ENCODE measurements at regions not wholly inside any gene's neighbourhood (a gene's known extent, or its start where the extent isn't known, plus 50 kb on each side); places are given as distances from the start of the nearest gene placed in this dataset.

DNA sequence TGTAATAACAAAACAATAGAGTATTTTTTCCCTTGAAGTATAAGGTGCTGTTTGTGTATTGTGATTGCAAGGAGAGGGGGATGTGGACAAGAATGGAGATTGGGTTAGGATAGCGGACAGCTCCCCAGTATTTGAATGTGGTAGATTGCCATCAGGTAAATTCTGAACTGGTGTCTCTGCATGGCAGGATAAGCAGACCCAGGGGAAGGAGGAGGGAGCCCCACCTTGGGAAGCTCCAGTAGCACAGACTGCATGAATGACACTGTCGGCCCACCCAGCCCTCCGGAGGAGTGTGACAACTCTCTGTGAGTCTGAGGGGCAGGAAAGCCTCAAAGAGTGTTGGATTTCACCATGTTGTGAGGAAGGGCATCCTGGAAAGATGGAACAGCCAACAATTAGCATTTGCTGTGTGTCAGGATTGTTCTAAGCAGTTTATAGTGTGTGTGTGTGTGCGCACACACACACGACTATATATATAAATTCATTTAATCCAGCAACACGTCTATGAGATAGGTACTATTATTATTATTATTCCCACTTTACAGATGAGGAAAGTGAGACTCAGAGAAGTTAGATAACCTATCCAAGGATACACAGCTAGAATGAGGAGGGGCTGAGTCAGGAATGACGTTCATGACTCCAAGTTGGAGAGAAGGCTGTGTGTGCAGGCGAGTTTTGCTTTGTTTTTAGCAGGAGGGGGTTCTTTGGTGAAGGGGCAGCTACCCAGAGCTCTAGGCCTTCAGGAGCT lies 63.4 kb upstream of the LCTL start:
- Histone ChIP-seq H3K27me3 (ENCODE audit: insufficient read depth) (no peaks in the 10 kb centered on the region), H3K4me3 (ENCODE audit: low read depth in 2 of 2, low read length in 1 of 2) (no peak overlapping the region), H3K4me1 (ENCODE audit: control insufficient read depth in 1 of 2, insufficient read depth in 2 of 2, low read depth in 1 of 2, low read length in 1 of 2) (peaks cover 0 to 41% of the 10 kb centered on the region in 2 experiments; a peak in 2 of 4 replicates), H4K20me1 (ENCODE audit: insufficient read depth) (no peaks in the 10 kb centered on the region), H3K9me2 (no peaks in the 10 kb centered on the region), H3K9me3 (no peaks in the 10 kb centered on the region), H2AFZ (ENCODE audit: low read depth) (no peak overlapping the region), H3K27ac (ENCODE audit: low read depth in 2 of 2, low read length in 1 of 2) (no peak overlapping the region; a peak in 1 of 4 replicates), H3K4me2 (no peak overlapping the region), H3F3A (replicated peaks; ENCODE audit: insufficient read depth) (no peaks in the 10 kb centered on the region), H3K9ac (no peak overlapping the region), H3K79me2 (ENCODE audit: insufficient read depth) (no peaks in the 10 kb centered on the region), H3K36me3 (replicated peaks in 1 of 2; ENCODE audit: control insufficient read depth in 1 of 2, insufficient read depth in 2 of 2, low read length in 1 of 2) (no peaks in the 10 kb centered on the region)
- no peak for DNase-seq
- ChIA-PET POLR2A (interaction anchor here (0.6 kb wide), 1 partner anchor 160 kb away, joined by 3 read pairs; no protein-coding TSS in a partner anchor), CTCF (interaction anchor here (1.2 to 3.9 kb wide), 2 partner anchors 9 to 70 kb away, joined by 3 to 24 read pairs; no protein-coding TSS in a partner anchor)
- TF ChIP-seq, protein P1, sequence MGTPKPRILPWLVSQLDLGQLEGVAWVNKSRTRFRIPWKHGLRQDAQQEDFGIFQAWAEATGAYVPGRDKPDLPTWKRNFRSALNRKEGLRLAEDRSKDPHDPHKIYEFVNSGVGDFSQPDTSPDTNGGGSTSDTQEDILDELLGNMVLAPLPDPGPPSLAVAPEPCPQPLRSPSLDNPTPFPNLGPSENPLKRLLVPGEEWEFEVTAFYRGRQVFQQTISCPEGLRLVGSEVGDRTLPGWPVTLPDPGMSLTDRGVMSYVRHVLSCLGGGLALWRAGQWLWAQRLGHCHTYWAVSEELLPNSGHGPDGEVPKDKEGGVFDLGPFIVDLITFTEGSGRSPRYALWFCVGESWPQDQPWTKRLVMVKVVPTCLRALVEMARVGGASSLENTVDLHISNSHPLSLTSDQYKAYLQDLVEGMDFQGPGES (IDR thresholded peaks at IDR 0.05; ENCODE audit: low read depth, low read length), result no peak
- TF ChIP-seq EP300 (IDR thresholded peaks at IDR 0.05; ENCODE audit: borderline replicate concordance in 1 of 2, low read depth in 1 of 2, low read length in 1 of 2) (no peak), FOXJ3 (CRISPR knock-in tag; IDR thresholded peaks at IDR 0.05) (no peak), SIN3A (IDR thresholded peaks at IDR 0.05; ENCODE audit: borderline replicate concordance, low read depth, low read length) (no peak), MEF2A (IDR thresholded peaks at IDR 0.05; ENCODE audit: borderline replicate concordance, low read depth) (no peak), YY1 (IDR thresholded peaks at IDR 0.05; ENCODE audit: low read depth) (no peak), RAD21 (IDR thresholded peaks at IDR 0.05; ENCODE audit: low read length) (no peak), TAF1 (IDR thresholded peaks at IDR 0.05; ENCODE audit: borderline replicate concordance, low read depth, low read length) (no peak)
- TF ChIP-seq, protein P2, sequence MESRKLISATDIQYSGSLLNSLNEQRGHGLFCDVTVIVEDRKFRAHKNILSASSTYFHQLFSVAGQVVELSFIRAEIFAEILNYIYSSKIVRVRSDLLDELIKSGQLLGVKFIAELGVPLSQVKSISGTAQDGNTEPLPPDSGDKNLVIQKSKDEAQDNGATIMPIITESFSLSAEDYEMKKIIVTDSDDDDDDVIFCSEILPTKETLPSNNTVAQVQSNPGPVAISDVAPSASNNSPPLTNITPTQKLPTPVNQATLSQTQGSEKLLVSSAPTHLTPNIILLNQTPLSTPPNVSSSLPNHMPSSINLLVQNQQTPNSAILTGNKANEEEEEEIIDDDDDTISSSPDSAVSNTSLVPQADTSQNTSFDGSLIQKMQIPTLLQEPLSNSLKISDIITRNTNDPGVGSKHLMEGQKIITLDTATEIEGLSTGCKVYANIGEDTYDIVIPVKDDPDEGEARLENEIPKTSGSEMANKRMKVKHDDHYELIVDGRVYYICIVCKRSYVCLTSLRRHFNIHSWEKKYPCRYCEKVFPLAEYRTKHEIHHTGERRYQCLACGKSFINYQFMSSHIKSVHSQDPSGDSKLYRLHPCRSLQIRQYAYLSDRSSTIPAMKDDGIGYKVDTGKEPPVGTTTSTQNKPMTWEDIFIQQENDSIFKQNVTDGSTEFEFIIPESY (IDR thresholded peaks at IDR 0.05; ENCODE audit: borderline replicate concordance, low read depth), result no peak
- WGBS (ENCODE audit: low lambda C conversion rate), result 84% methylated on average over 8 of the region's 8 CpGs

GRCh38 chr15:66629817-66630576 lies 64.2 kb upstream of the LCTL start:
- H3K27me3 ChIP-seq (ENCODE audit: insufficient read depth), result no peaks in the 10 kb centered on the region
- no peak overlapping the region for H3K9ac ChIP-seq
- H3K9me2 ChIP-seq, result no peaks in the 10 kb centered on the region
- no peak overlapping the region for H3K4me3 ChIP-seq (ENCODE audit: low read depth in 2 of 2, low read length in 1 of 2)
- no peak overlapping the region for H3K4me2 ChIP-seq
- ChIA-PET CTCF (interaction anchor here (0.8 to 3.9 kb wide), 6 partner anchors 10 to 69 kb away, joined by 3 to 24 read pairs (median 4); no protein-coding TSS in a partner anchor), POLR2A (interaction anchor here (1.0 kb wide), 1 partner anchor 11 kb away, joined by 4 read pairs; no protein-coding TSS in a partner anchor)
- 60% methylated on average over 4 of the region's 4 CpGs for WGBS (ENCODE audit: low lambda C conversion rate)
- H3K36me3 ChIP-seq (replicated peaks in 1 of 2; ENCODE audit: control insufficient read depth in 1 of 2, insufficient read depth in 2 of 2, low read length in 1 of 2), result no peaks in the 10 kb centered on the region
- no peaks in the 10 kb centered on the region for H3K9me3 ChIP-seq
- H3K4me1 ChIP-seq (ENCODE audit: control insufficient read depth in 1 of 2, insufficient read depth in 2 of 2, low read depth in 1 of 2, low read length in 1 of 2), result peaks cover 0 to 41% of the 10 kb centered on the region in 2 experiments; a peak in 2 of 4 replicates
- TF ChIP-seq ELF1 (IDR thresholded peaks at IDR 0.05) (no peak), RCOR1 (IDR thresholded peaks at IDR 0.05; ENCODE audit: low read length) (no peak), JUND (IDR thresholded peaks at IDR 0.05) (no peak), PBX3 (IDR thresholded peaks at IDR 0.05) (no peak), CHD2 (IDR thresholded peaks at IDR 0.05; ENCODE audit: low read length, partially characterized antibody) (no peak), GATA2 (CRISPR knock-in tag; IDR thresholded peaks at IDR 0.05) (no peak)
- TF ChIP-seq, protein P3, sequence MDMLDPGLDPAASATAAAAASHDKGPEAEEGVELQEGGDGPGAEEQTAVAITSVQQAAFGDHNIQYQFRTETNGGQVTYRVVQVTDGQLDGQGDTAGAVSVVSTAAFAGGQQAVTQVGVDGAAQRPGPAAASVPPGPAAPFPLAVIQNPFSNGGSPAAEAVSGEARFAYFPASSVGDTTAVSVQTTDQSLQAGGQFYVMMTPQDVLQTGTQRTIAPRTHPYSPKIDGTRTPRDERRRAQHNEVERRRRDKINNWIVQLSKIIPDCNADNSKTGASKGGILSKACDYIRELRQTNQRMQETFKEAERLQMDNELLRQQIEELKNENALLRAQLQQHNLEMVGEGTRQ (IDR thresholded peaks at IDR 0.05; ENCODE audit: borderline replicate concordance, low read depth, low read length), result no peak
- TF ChIP-seq, protein P1 (IDR thresholded peaks at IDR 0.05; ENCODE audit: low read depth, low read length), result no peak
- H3F3A ChIP-seq (replicated peaks; ENCODE audit: insufficient read depth), result no peaks in the 10 kb centered on the region
- H3K79me2 ChIP-seq (ENCODE audit: insufficient read depth), result no peaks in the 10 kb centered on the region
- H2AFZ ChIP-seq (ENCODE audit: low read depth), result no peak overlapping the region
- peak overlapping the region in 1 of 2 experiments; percentile 94; a peak in 2 of 4 replicates for H3K27ac ChIP-seq (ENCODE audit: low read depth in 2 of 2, low read length in 1 of 2)
- DNase-seq, result no peak
- no peaks in the 10 kb centered on the region for H4K20me1 ChIP-seq (ENCODE audit: insufficient read depth)

All from SK-N-SH (cell line).